Duodenal mucosa (tissue), 2 donors: ENCODE measurements at regions not wholly inside any gene's neighbourhood (a gene's known extent, or its start where the extent isn't known, plus 50 kb on each side); places are given as distances from the start of the nearest gene placed in this dataset.

ENCODE experiments used
- H3K27ac ChIP-seq: one replicate; pipeline ENCODE4 v1.7.0; 2013; ENCODE audit warnings: low read depth, low read length
- H3K27me3 ChIP-seq, 2 donors: one replicate each; pipeline ENCODE4 v1.7.0; 2013; ENCODE audit warnings: low read length in 2 of 2, control low read depth in 1 of 2; ENCODE audit not compliant: insufficient read depth in 2 of 2, control insufficient read depth in 1 of 2
- H3K36me3 ChIP-seq, 2 donors: one replicate each; pipeline ENCODE4 v1.7.0; 2013; ENCODE audit warnings: low read length in 2 of 2, control low read depth in 1 of 2; ENCODE audit not compliant: insufficient read depth in 2 of 2, control insufficient read depth in 1 of 2
- H3K4me1 ChIP-seq, 2 donors: one replicate each; pipeline ENCODE4 v1.7.0; 2013; ENCODE audit warnings: low read length in 2 of 2, control low read depth in 1 of 2; ENCODE audit not compliant: insufficient read depth in 2 of 2, control insufficient read depth in 1 of 2
- H3K4me3 ChIP-seq, 2 donors: one replicate each; pipeline ENCODE4 v1.7.0; 2013; ENCODE audit warnings: low read length in 2 of 2, low read depth in 1 of 2
- H3K9ac ChIP-seq, 2 donors: one replicate each; pipeline ENCODE4 v1.7.0; 2013; ENCODE audit warnings: low read length in 2 of 2, low read depth in 1 of 2
- H3K9me3 ChIP-seq, 2 donors: one replicate each; pipeline ENCODE4 v1.7.0; 2013; ENCODE audit warnings: low read length in 2 of 2, control low read depth in 1 of 2; ENCODE audit not compliant: control insufficient read depth in 1 of 2

DNA sequence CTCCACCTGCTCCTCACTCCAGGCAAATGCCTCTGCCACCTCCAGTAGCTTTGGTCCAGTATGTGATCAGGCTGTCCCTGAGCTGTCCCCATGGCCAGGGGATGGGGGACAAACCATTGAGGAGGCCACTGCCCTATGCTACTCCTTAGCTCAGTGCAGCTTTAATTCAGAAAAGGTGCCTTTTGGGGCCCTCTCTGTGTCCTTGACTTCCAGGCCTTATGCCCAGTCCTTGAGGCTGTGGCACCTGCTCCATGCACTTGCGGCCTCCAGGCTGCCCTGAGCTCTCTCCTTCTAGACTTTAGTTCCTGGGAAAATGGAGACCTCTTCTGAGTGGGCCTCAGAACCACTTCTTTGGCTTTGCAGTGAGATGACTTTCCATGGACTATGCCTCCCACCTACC, 650.8 kb upstream of the CELF2 start:
- no peaks in the 10 kb centered on the region for H3K4me1 ChIP-seq
- H3K4me3 ChIP-seq = no peak overlapping the region
- H3K27ac ChIP-seq = no peak overlapping the region
- no peaks in the 10 kb centered on the region for H3K36me3 ChIP-seq
- H3K27me3 ChIP-seq = no peaks in the 10 kb centered on the region
- H3K9me3 ChIP-seq = no peaks in the 10 kb centered on the region
- H3K9ac ChIP-seq = no peak overlapping the region

DNA sequence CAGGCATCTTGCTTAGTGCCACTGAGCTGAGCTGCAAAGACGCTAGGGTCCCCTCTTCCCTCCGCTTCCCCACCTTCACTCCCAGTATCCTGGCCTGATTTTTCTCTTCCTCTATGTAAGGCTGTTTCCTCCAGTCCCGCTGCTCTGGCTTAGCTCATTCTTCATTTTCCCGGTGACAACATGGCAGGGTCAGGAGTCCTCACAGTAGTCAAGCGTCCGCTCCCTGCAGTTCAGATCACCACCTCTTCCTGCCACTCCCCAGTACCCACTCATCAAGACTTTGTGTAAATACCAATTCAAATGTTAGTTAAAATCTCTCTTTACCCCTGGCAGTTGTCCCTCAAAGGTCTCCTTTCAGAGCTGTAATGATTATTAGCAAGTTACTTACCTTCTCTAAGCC, 650.4 kb upstream of the CELF2 start:
- Histone ChIP-seq H3K27ac (no peak overlapping the region), H3K9ac (no peak overlapping the region), H3K4me1 (no peaks in the 10 kb centered on the region), H3K36me3 (no peaks in the 10 kb centered on the region), H3K9me3 (no peaks in the 10 kb centered on the region), H3K4me3 (no peak overlapping the region), H3K27me3 (no peaks in the 10 kb centered on the region)

DNA sequence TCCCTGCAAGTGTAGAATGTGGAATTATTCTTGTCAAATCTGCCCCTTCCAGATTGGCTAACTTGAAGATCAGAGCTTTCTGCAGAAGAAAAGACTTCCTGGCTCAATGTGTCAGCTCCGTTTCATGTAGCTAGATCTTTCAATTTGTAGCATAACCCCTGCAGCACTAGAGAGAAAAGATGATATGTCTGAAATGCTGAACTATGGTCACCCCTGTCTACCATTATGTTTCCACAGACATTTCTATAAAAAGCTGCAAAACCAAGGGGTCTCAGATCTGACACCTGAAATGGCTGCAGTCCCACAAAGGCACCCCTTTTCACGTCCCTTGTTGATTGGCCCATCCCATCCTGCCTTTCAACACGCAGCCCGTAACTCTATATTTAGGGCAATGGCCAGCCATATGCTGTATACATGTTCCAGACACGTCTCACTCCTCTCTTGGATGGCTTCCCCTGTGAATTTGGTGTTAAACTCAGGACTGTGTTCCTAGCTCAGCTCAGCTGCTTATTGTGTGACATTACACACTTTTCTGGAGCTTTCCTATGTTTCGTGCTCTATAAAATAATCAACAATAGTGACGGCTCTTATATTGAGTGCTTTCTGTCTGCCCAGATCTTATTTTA, 648.6 kb upstream of the CELF2 start:
- H3K9ac ChIP-seq = no peak overlapping the region
- H3K27ac ChIP-seq = no peak overlapping the region
- no peak overlapping the region for H3K4me3 ChIP-seq
- H3K9me3 ChIP-seq = no peaks in the 10 kb centered on the region
- H3K36me3 ChIP-seq = no peaks in the 10 kb centered on the region
- H3K4me1 ChIP-seq = no peaks in the 10 kb centered on the region
- H3K27me3 ChIP-seq = no peaks in the 10 kb centered on the region

DNA sequence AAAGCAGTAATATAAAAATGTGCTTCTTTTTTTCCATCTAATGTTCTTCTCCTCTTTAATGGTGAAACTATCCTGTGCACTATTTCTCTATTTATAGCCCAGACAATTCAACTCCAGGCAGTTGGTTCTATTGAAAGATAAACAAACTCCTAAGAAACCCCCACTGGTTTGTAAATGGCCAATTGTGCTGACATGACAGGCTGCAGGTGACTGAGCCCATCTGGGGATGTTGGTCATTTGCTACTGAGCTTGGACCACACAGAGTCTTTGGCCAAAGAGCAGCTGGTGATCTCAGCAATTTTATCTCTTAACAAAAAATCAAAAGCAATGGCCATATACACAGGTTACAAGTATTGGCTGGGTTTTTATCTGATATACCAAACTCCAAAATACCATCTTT, 631.8 kb upstream of the CELF2 start:
- Histone ChIP-seq H3K9ac (no peak overlapping the region), H3K4me1 (no peaks in the 10 kb centered on the region), H3K27ac (no peak overlapping the region), H3K4me3 (no peak overlapping the region), H3K9me3 (peaks cover 0 to 2% of the 10 kb centered on the region in 2 donors), H3K36me3 (no peaks in the 10 kb centered on the region), H3K27me3 (no peaks in the 10 kb centered on the region)

DNA sequence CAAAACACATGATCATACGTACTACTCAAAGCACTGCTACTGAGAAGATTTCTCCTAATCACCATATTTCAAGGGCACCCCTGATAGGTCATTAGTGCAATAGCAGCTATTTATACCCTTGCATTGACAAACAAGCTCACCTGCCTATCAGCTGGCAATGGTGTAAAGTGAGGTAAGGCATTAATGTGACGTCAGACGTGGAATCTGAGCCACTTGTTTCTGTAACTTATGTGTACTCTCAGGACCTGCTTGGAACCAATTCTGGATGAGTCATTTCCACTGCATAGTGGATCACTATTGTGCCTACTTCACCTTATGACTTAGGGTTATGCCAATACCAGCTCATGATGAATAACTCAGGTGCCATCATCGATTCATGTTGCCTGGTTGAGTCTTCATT, 628.5 kb upstream of the CELF2 start:
- peaks cover 0 to 2% of the 10 kb centered on the region in 2 donors for H3K9me3 ChIP-seq
- H3K9ac ChIP-seq = no peak overlapping the region
- no peaks in the 10 kb centered on the region for H3K27me3 ChIP-seq
- H3K27ac ChIP-seq = no peak overlapping the region
- H3K4me1 ChIP-seq = no peaks in the 10 kb centered on the region
- no peak overlapping the region for H3K4me3 ChIP-seq
- no peaks in the 10 kb centered on the region for H3K36me3 ChIP-seq

DNA sequence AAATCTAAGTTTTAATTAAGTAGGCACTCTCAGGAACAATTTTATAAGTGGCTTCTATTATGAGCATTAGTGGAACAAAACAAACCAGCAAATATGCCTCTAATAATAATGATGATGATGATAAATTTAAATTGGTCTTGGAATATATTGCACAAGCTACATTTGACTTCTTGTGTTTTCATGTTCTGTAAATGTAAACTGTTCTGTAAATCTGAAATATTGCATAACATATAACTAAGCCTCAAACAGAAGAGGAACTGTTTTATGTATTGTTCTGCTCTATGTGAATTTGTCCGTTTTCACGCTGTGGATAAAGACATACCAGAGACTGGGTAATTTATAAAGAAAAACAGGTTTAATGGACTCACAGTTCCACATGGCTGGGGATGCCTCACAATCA, 625.2 kb upstream of the CELF2 start:
- H3K4me1 ChIP-seq = no peaks in the 10 kb centered on the region
- H3K27ac ChIP-seq = no peak overlapping the region
- no peaks in the 10 kb centered on the region for H3K36me3 ChIP-seq
- no peaks in the 10 kb centered on the region for H3K9me3 ChIP-seq
- H3K9ac ChIP-seq = no peak overlapping the region
- no peak overlapping the region for H3K4me3 ChIP-seq
- no peaks in the 10 kb centered on the region for H3K27me3 ChIP-seq

DNA sequence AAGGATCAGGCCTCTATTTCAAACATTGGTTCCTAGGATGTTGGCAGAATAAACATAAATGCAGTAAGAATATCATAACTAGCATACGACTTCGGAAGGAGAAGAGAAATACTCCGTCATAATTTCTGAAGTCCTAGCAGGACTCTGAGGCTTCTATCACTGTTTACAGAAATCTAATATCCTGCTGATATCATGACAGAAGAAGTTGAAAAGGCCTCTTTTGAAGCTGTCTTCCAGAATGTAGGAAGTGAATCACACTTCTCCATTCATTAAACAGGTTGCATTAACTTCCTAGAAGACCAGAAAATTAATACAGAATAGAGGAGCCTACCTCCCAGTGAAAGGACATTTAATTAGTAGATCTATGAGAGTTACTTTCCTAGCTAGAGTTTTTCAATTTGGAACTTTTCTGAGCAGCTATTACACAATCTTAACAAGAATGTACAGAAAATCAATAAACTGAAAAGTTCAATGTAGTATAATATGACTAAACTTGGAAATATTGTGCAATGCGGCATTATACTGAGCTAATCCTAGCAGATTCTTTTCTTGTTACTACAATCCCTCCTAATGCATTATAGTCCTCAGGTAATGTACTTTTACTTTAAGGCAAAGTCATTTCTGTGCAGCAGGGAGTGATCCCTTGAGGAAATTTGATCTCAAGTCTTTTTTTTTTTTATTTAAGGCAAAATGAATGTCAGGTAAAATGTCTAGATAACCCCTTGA, 622.6 kb upstream of the CELF2 start:
- no peaks in the 10 kb centered on the region for H3K36me3 ChIP-seq
- H3K27me3 ChIP-seq = no peaks in the 10 kb centered on the region
- H3K9ac ChIP-seq = no peak overlapping the region
- no peak overlapping the region for H3K27ac ChIP-seq
- no peaks in the 10 kb centered on the region for H3K4me1 ChIP-seq
- no peak overlapping the region for H3K4me3 ChIP-seq
- H3K9me3 ChIP-seq = no peaks in the 10 kb centered on the region

DNA sequence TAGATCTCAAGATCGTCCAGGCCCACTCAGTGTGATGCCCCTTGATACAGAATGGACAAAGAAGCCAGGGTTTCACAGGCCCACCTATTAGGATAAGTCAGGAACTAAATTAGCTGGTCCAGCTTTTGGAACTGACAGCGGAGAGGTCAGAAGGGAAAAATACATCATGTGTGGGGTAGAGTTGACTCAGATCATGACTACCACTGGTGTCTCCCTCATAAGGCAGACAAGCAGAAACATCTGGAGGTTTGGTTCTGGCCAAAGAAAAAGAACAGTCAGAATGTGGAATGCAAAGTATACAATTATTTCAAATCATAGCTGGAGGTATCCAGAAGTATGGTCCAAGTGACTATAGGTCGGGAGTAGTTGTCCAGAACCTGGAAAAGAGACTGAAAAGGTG, 621.1 kb upstream of the CELF2 start:
- Histone ChIP-seq H3K36me3 (no peaks in the 10 kb centered on the region), H3K4me3 (no peak overlapping the region), H3K27me3 (no peaks in the 10 kb centered on the region), H3K9ac (no peak overlapping the region), H3K27ac (no peak overlapping the region), H3K4me1 (no peaks in the 10 kb centered on the region), H3K9me3 (no peaks in the 10 kb centered on the region)

DNA sequence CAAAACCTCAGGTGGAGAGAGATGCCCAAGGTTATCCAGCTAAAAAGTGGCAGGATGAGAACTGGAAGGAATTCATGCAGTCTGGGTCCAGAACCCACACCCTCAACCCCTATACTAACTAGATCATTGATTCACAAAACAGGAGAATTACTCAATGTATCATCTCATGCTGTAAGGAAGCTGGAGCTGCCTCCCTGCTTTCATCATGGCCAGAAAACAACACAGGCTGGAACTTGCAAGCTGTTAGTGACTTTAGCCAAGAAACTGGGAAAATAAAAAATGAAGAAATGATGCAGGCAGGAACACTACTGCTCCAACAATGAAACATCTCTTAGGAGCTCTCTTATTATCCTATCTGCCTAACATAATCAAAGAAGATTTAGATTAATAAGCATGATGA, 619.8 kb upstream of the CELF2 start:
- no peaks in the 10 kb centered on the region for H3K36me3 ChIP-seq
- H3K9me3 ChIP-seq = no peaks in the 10 kb centered on the region
- H3K4me3 ChIP-seq = no peak overlapping the region
- no peak overlapping the region for H3K27ac ChIP-seq
- H3K27me3 ChIP-seq = no peaks in the 10 kb centered on the region
- no peak overlapping the region for H3K9ac ChIP-seq
- H3K4me1 ChIP-seq = no peaks in the 10 kb centered on the region

DNA sequence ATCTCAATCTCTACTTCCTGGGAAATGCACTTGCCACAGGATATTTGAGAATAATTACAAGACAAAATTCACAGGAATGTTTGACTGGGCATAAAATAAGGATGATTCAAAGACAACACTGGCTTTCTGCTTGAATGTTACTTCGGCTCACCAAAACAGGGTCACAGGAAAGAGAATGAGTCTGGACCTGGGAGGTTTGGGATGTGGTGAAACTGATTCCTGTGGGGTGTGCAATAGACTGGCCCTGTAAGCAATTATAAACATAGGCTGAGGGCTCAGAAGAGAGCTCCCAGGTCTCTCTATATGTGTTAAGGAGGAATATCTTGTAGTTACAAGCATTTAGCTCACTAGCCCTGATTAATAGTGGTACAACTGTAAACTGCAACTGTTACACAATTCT, 613.9 kb upstream of the CELF2 start:
- H3K4me1 ChIP-seq = no peaks in the 10 kb centered on the region
- no peaks in the 10 kb centered on the region for H3K36me3 ChIP-seq
- peaks cover 0 to 3% of the 10 kb centered on the region in 2 donors for H3K9me3 ChIP-seq
- H3K27ac ChIP-seq = no peak overlapping the region
- H3K4me3 ChIP-seq = no peak overlapping the region
- H3K9ac ChIP-seq = no peak overlapping the region
- H3K27me3 ChIP-seq = no peaks in the 10 kb centered on the region
